Body of pancreas (tissue), 4 donors: ENCODE measurements at regions not wholly inside any gene's neighbourhood (a gene's known extent, or its start where the extent isn't known, plus 50 kb on each side); places are given as distances from the start of the nearest gene placed in this dataset.

Experiments used
- CTCF ChIP-seq, 7 experiments: fragments of 450-650 bp in 4 of 7; fragments of 200-600 bp in 3 of 7; sonication (generic) in 3 of 7; IDR thresholded peaks; one replicate each; pipeline ENCODE4 v1.5.1; 2016 to 2019; ENCODE audit warnings: antibody characterized with exemption in 7 of 7
- POLR2A ChIP-seq, 3 donors: fragments of 450-650 bp; IDR thresholded peaks; one replicate each; pipeline ENCODE4 v1.6.1; 2016; ENCODE audit warnings: antibody characterized with exemption in 3 of 3, mild to moderate bottlenecking in 2 of 3

GRCh38 chr12:126419131-126419530 lies 1353.9 kb downstream of the AACS start:
- TF ChIP-seq CTCF (IDR thresholded peaks at IDR 0.05), result no peak
- TF ChIP-seq POLR2A (IDR thresholded peaks at IDR 0.05), result no peak
